GM12878 (cell line): ENCODE measurements at regions not wholly inside any gene's neighbourhood (a gene's known extent, or its start where the extent isn't known, plus 50 kb on each side); places are given as distances from the start of the nearest gene placed in this dataset.

ENCODE experiments used
- ATF2 ChIP-seq: IDR thresholded peaks from 2 replicates; pipeline ENCODE4 v1.6.1; 2012; ENCODE audit warnings: low read length, inconsistent platforms
- CHD4 ChIP-seq: fragments of 200-600 bp; sonication (generic); IDR thresholded peaks from 2 replicates; pipeline ENCODE4 v1.6.1; 2016; ENCODE audit warnings: mild to moderate bottlenecking
- CTCF ChIP-seq, 3 experiments: IDR thresholded peaks in 2 of 3; conservative IDR thresholded peaks in 1 of 3; 2 replicates each; pipeline ENCODE4 v1.5.1; 2011; ENCODE audit warnings: low read depth in 3 of 3, low read length in 3 of 3, mild to moderate bottlenecking in 3 of 3, control low read depth in 2 of 3, moderate library complexity in 2 of 3, inconsistent platforms in 1 of 3, mixed read lengths in 1 of 3; ENCODE audit not compliant: control insufficient read depth in 2 of 3, insufficient read depth in 1 of 3; ENCODE audit errors: extremely low read depth in 1 of 3
- ESRRA ChIP-seq: IDR thresholded peaks from 2 replicates; pipeline ENCODE4 v1.6.1; 2012; ENCODE audit warnings: mild to moderate bottlenecking, low read length, improper control_type of control experiment
- FOXK2 ChIP-seq: fragments of 450-650 bp; IDR thresholded peaks from 2 replicates; pipeline ENCODE4 v1.6.1; 2017; ENCODE audit warnings: mild to moderate bottlenecking, moderate library complexity
- JUND ChIP-seq: IDR thresholded peaks from 2 replicates; pipeline ENCODE4 v1.6.1; 2012; ENCODE audit warnings: low read depth, mild to moderate bottlenecking, low read length, improper control_type of control experiment, moderate library complexity
- MYC ChIP-seq: IDR thresholded peaks from 2 replicates; pipeline ENCODE4 v1.6.1; 2011; ENCODE audit warnings: mild to moderate bottlenecking, low read length, moderate library complexity, inconsistent platforms; ENCODE audit not compliant: insufficient read depth, insufficient replicate concordance, insufficient read length, severe bottlenecking
- POLR2AphosphoS5 ChIP-seq: IDR thresholded peaks from 2 replicates; pipeline ENCODE4 v1.6.1; 2011; ENCODE audit warnings: mild to moderate bottlenecking, low read length, inconsistent platforms
- RAD21 ChIP-seq: IDR thresholded peaks from 2 replicates; pipeline ENCODE4 v1.6.1; 2011; ENCODE audit warnings: mild to moderate bottlenecking, low read depth, low read length, moderate library complexity; ENCODE audit not compliant: insufficient read depth
- SUZ12 ChIP-seq: fragments of 200-600 bp; sonication (generic); IDR thresholded peaks from one replicate; pipeline ENCODE4 v1.6.1; 2018; ENCODE audit warnings: antibody characterized with exemption, mild to moderate bottlenecking; ENCODE audit not compliant: unreplicated experiment
- TBL1XR1 ChIP-seq: IDR thresholded peaks from 2 replicates; pipeline ENCODE4 v1.6.1; 2012; ENCODE audit warnings: low read depth, low read length, improper control_type of control experiment
- ZSCAN29 ChIP-seq: fragments of 450-650 bp; IDR thresholded peaks from 2 replicates; pipeline ENCODE4 v1.6.1; 2017; ENCODE audit warnings: mild to moderate bottlenecking, moderate library complexity

GRCh38 chr20:11980263-11980662, 62.6 kb downstream of the BTBD3 start:
- TF ChIP-seq TBL1XR1 = no peak
- TF ChIP-seq ESRRA = no peak
- TF ChIP-seq CTCF (IDR thresholded peaks at IDR 0.05 in 2 of 3, conservative IDR thresholded peaks at IDR 0.05 in 1 of 3; ENCODE audit: control insufficient read depth in 2 of 3, extremely low read depth in 1 of 3, insufficient read depth in 1 of 3, low read depth in 3 of 3, low read length in 3 of 3) = no peak
- no peak for TF ChIP-seq RAD21
- no peak for TF ChIP-seq ZSCAN29
- TF ChIP-seq FOXK2 = no peak
- TF ChIP-seq POLR2AphosphoS5 = no peak
- TF ChIP-seq SUZ12 = no peak
- TF ChIP-seq MYC = no peak
- TF ChIP-seq JUND = no peak
- no peak for TF ChIP-seq ATF2
- TF ChIP-seq CHD4 = no peak
